Central memory CD8-positive, alpha-beta T cell (primary cell): ENCODE measurements at regions not wholly inside any gene's neighbourhood (a gene's known extent, or its start where the extent isn't known, plus 50 kb on each side); places are given as distances from the start of the nearest gene placed in this dataset.

Experiments used
- ATAC-seq: fragments of 150-1000 bp; cut with Tn5 transposase; replicated peaks from 2 replicates; pipeline ENCODE4 v1.10.0; 2022; ENCODE audit warnings: mild to moderate bottlenecking, moderate FRiP score, moderate number of reproducible peaks; ENCODE audit not compliant: poor library complexity, severe bottlenecking; ENCODE audit errors: extremely low read depth
- DNase-seq, 2 donors: peaks; one replicate each; pipeline ENCODE4 v3.0.0; 2021; ENCODE audit warnings: low spot score in 2 of 2
- H3K27ac Mint-ChIP-seq: one replicate; pipeline ENCODE4 v1.8.0; 2022; ENCODE audit warnings: low read depth, mild to moderate bottlenecking, moderate library complexity, mixed read lengths
- H3K27me3 Mint-ChIP-seq: one replicate; pipeline ENCODE4 v1.8.0; 2022; ENCODE audit warnings: mixed read lengths
- H3K36me3 Mint-ChIP-seq: one replicate; pipeline ENCODE4 v1.8.0; 2022; ENCODE audit warnings: mild to moderate bottlenecking, moderate library complexity, mixed read lengths; ENCODE audit not compliant: insufficient read depth
- H3K4me1 Mint-ChIP-seq: one replicate; pipeline ENCODE4 v1.8.0; 2022; ENCODE audit warnings: mixed read lengths
- H3K4me3 Mint-ChIP-seq: one replicate; pipeline ENCODE4 v1.8.0; 2022; ENCODE audit warnings: mild to moderate bottlenecking, moderate library complexity, mixed read lengths
- H3K9me3 Mint-ChIP-seq: one replicate; pipeline ENCODE4 v1.8.0; 2022; ENCODE audit warnings: mixed read lengths

GRCh38 chr22:27538666-27539065 lies 262.9 kb downstream of the MN1 start:
- DNase-seq, result no peak
- Mint-ChIP-seq H3K4me3 (no peak overlapping the region), H3K27me3 (peaks cover 16% of the 10 kb centered on the region), H3K9me3 (no peaks in the 10 kb centered on the region), H3K36me3 (no peaks in the 10 kb centered on the region), H3K27ac (no peak overlapping the region), H3K4me1 (no peaks in the 10 kb centered on the region)
- ATAC-seq, result no peak

- DNase-seq (no peak), ATAC-seq (no peak)
- no peak overlapping the region for H3K4me3 Mint-ChIP-seq
- no peaks in the 10 kb centered on the region for H3K4me1 Mint-ChIP-seq
- no peak overlapping the region for H3K27ac Mint-ChIP-seq
- peaks cover 27% of the 10 kb centered on the region for H3K27me3 Mint-ChIP-seq
- no peaks in the 10 kb centered on the region for H3K36me3 Mint-ChIP-seq
- H3K9me3 Mint-ChIP-seq, result no peaks in the 10 kb centered on the region
Measured at GRCh38 chr22:27540247-27540646, 261.3 kb downstream of the MN1 start.

GRCh38 chr22:27540656-27541396 lies 260.7 kb downstream of the MN1 start:
- no peak overlapping the region for H3K4me3 Mint-ChIP-seq
- H3K36me3 Mint-ChIP-seq, result no peaks in the 10 kb centered on the region
- no peaks in the 10 kb centered on the region for H3K4me1 Mint-ChIP-seq
- H3K27me3 Mint-ChIP-seq, result peaks cover 33% of the 10 kb centered on the region
- no peak overlapping the region for H3K27ac Mint-ChIP-seq
- no peaks in the 10 kb centered on the region for H3K9me3 Mint-ChIP-seq
- no peak for ATAC-seq
- DNase-seq, result no peak

GRCh38 chr22:27541836-27542235 lies 259.7 kb downstream of the MN1 start:
- ATAC-seq (no peak), DNase-seq (no peak)
- Mint-ChIP-seq H3K9me3 (no peaks in the 10 kb centered on the region), H3K4me1 (no peaks in the 10 kb centered on the region), H3K4me3 (no peak overlapping the region), H3K27me3 (peaks cover 40% of the 10 kb centered on the region), H3K36me3 (no peaks in the 10 kb centered on the region), H3K27ac (no peak overlapping the region)

- peaks cover 40% of the 10 kb centered on the region for H3K27me3 Mint-ChIP-seq
- DNase-seq (no peak), ATAC-seq (no peak)
- H3K27ac Mint-ChIP-seq, result no peak overlapping the region
- H3K4me3 Mint-ChIP-seq, result no peak overlapping the region
- H3K4me1 Mint-ChIP-seq, result no peaks in the 10 kb centered on the region
- no peaks in the 10 kb centered on the region for H3K36me3 Mint-ChIP-seq
- no peaks in the 10 kb centered on the region for H3K9me3 Mint-ChIP-seq
Measured at GRCh38 chr22:27542602-27543001, 259.0 kb downstream of the MN1 start.

GRCh38 chr22:27543460-27543859 lies 258.1 kb downstream of the MN1 start:
- peaks cover 40% of the 10 kb centered on the region for H3K27me3 Mint-ChIP-seq
- H3K4me1 Mint-ChIP-seq, result no peaks in the 10 kb centered on the region
- H3K9me3 Mint-ChIP-seq, result no peaks in the 10 kb centered on the region
- DNase-seq (no peak), ATAC-seq (no peak)
- H3K27ac Mint-ChIP-seq, result no peak overlapping the region
- H3K36me3 Mint-ChIP-seq, result no peaks in the 10 kb centered on the region
- no peak overlapping the region for H3K4me3 Mint-ChIP-seq

- Mint-ChIP-seq H3K4me3 (no peak overlapping the region), H3K27me3 (peaks cover 38% of the 10 kb centered on the region), H3K36me3 (no peaks in the 10 kb centered on the region), H3K4me1 (no peaks in the 10 kb centered on the region), H3K27ac (no peak overlapping the region), H3K9me3 (no peaks in the 10 kb centered on the region)
- DNase-seq (no peak), ATAC-seq (no peak)
Measured at GRCh38 chr22:27545085-27545484, 256.5 kb downstream of the MN1 start.

GRCh38 chr22:27546157-27546935 lies 255.2 kb downstream of the MN1 start:
- Mint-ChIP-seq H3K4me3 (no peak overlapping the region), H3K27me3 (peaks cover 38% of the 10 kb centered on the region), H3K36me3 (no peaks in the 10 kb centered on the region), H3K4me1 (no peaks in the 10 kb centered on the region), H3K9me3 (no peaks in the 10 kb centered on the region), H3K27ac (no peak overlapping the region)
- ATAC-seq (no peak), DNase-seq (no peak)

- Mint-ChIP-seq H3K27ac (no peak overlapping the region), H3K4me3 (no peak overlapping the region)
Measured at GRCh38 chr22:27551402-27551801, 250.2 kb downstream of the MN1 start.

GRCh38 chr22:27552176-27552575 lies 249.4 kb downstream of the MN1 start:
- H3K36me3 Mint-ChIP-seq, result no peaks in the 10 kb centered on the region
- H3K4me1 Mint-ChIP-seq, result no peaks in the 10 kb centered on the region
- ATAC-seq, result no peak
- no peak overlapping the region for H3K4me3 Mint-ChIP-seq
- no peak for DNase-seq
- no peaks in the 10 kb centered on the region for H3K9me3 Mint-ChIP-seq
- peaks cover 18% of the 10 kb centered on the region for H3K27me3 Mint-ChIP-seq
- no peak overlapping the region for H3K27ac Mint-ChIP-seq

More at GRCh38 chr22:27551402-27551801, 250.2 kb downstream of the MN1 start:
- ATAC-seq (no peak), DNase-seq (no peak)
- H3K36me3 Mint-ChIP-seq, result no peaks in the 10 kb centered on the region
- peaks cover 19% of the 10 kb centered on the region for H3K27me3 Mint-ChIP-seq
- H3K4me1 Mint-ChIP-seq, result no peaks in the 10 kb centered on the region
- no peaks in the 10 kb centered on the region for H3K9me3 Mint-ChIP-seq

- ATAC-seq (no peak), DNase-seq (no peak)
- Mint-ChIP-seq H3K36me3 (no peaks in the 10 kb centered on the region), H3K27me3 (peaks cover 18% of the 10 kb centered on the region), H3K4me1 (no peaks in the 10 kb centered on the region), H3K27ac (no peak overlapping the region), H3K9me3 (no peaks in the 10 kb centered on the region), H3K4me3 (no peak overlapping the region)
Measured at GRCh38 chr22:27552863-27553262, 248.7 kb downstream of the MN1 start.

- H3K4me3 Mint-ChIP-seq, result no peak overlapping the region
- DNase-seq, result no peak
- no peaks in the 10 kb centered on the region for H3K9me3 Mint-ChIP-seq
- no peak overlapping the region for H3K27ac Mint-ChIP-seq
- no peaks in the 10 kb centered on the region for H3K4me1 Mint-ChIP-seq
- peaks cover 11% of the 10 kb centered on the region for H3K27me3 Mint-ChIP-seq
- H3K36me3 Mint-ChIP-seq, result no peaks in the 10 kb centered on the region
- ATAC-seq, result no peak
Measured at GRCh38 chr22:27554106-27554811, 247.3 kb downstream of the MN1 start.
